H1 (cell line): ENCODE measurements at regions not wholly inside any gene's neighbourhood (a gene's known extent, or its start where the extent isn't known, plus 50 kb on each side); places are given as distances from the start of the nearest gene placed in this dataset.

ENCODE experiments used
- CEBPB ChIP-seq: IDR thresholded peaks from 2 replicates; pipeline ENCODE4 v1.6.1; 2012; ENCODE audit warnings: low read depth, low read length
- EZH2 ChIP-seq: fragments of 200-600 bp; sonication (generic); IDR thresholded peaks from 2 replicates; pipeline ENCODE4 v1.7.1; 2012; ENCODE audit warnings: low read depth, mild to moderate bottlenecking, moderate library complexity, low read length, inconsistent platforms; ENCODE audit not compliant: severe bottlenecking
- GABPA ChIP-seq: IDR thresholded peaks from 2 replicates; pipeline ENCODE4 v1.6.1; 2011; ENCODE audit warnings: mild to moderate bottlenecking, low read length, moderate library complexity, borderline replicate concordance; ENCODE audit not compliant: insufficient read depth
- POLR2A ChIP-seq, 2 experiments: IDR thresholded peaks; 1 replicate in 1 of 2; 2 replicates in 1 of 2; pipeline ENCODE4 v1.6.1; 2011; ENCODE audit warnings: low read depth in 2 of 2, low read length in 2 of 2, mild to moderate bottlenecking in 2 of 2; ENCODE audit errors: control extremely low read depth in 1 of 2
- SRF ChIP-seq: IDR thresholded peaks from 2 replicates; pipeline ENCODE4 v1.6.1; 2011; ENCODE audit warnings: mild to moderate bottlenecking, low read depth, low read length, moderate library complexity
- ZNF274 ChIP-seq: IDR thresholded peaks from 2 replicates; pipeline ENCODE4 v1.7.0; 2012; ENCODE audit warnings: low read length, borderline replicate concordance; ENCODE audit errors: extremely low read depth
- TF ChIP-seq, protein P1 (sequence below), 3 experiments: IDR thresholded peaks; 1 replicate in 2 of 3; 2 replicates in 1 of 3; pipeline versions ENCODE4 v1.5.1 to v1.6.1; 2011; ENCODE audit warnings: low read length in 3 of 3, mild to moderate bottlenecking in 3 of 3, inconsistent platforms in 2 of 3, low read depth in 1 of 3, moderate library complexity in 1 of 3; ENCODE audit not compliant: insufficient read depth in 1 of 3; ENCODE audit errors: control extremely low read depth in 1 of 3

DNA sequence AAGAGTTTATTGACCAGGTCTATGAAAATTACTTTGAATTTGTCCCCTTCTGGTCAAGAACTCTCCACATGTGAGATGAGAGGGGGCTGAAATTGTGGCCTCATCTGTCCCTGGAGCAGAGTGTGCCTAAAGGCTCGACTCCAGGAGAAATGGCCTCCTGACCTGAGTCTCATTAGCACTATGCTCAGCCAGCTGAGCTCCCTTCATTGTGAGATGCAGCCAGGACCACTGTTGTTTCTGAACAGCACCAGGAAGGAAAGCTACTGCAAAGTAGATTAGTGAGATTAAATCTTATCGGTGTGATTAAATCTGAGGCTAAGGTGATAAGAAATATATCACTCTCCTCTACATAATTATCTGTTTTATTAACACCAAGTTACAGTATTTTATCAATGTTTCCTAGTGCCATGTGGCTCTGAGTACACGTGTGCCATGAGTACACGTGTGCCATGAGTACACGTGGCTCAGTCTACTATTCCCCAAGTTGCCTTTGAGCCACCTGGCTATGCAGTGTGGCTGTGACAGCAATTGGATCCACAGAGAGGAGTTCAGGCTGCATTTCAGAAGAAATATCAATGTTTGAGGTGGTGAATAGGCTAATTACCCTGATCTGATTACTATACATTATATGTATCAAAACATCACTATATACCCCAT, 126.9 kb downstream of the IPMK start:
- no peak for TF ChIP-seq SRF
- TF ChIP-seq, protein P1, sequence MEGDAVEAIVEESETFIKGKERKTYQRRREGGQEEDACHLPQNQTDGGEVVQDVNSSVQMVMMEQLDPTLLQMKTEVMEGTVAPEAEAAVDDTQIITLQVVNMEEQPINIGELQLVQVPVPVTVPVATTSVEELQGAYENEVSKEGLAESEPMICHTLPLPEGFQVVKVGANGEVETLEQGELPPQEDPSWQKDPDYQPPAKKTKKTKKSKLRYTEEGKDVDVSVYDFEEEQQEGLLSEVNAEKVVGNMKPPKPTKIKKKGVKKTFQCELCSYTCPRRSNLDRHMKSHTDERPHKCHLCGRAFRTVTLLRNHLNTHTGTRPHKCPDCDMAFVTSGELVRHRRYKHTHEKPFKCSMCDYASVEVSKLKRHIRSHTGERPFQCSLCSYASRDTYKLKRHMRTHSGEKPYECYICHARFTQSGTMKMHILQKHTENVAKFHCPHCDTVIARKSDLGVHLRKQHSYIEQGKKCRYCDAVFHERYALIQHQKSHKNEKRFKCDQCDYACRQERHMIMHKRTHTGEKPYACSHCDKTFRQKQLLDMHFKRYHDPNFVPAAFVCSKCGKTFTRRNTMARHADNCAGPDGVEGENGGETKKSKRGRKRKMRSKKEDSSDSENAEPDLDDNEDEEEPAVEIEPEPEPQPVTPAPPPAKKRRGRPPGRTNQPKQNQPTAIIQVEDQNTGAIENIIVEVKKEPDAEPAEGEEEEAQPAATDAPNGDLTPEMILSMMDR (IDR thresholded peaks at IDR 0.05; ENCODE audit: control extremely low read depth in 1 of 3, insufficient read depth in 1 of 3, low read depth in 1 of 3, low read length in 3 of 3): no peak
- no peak for TF ChIP-seq GABPA
- TF ChIP-seq EZH2: no peak
- no peak for TF ChIP-seq ZNF274
- no peak for TF ChIP-seq CEBPB
- TF ChIP-seq POLR2A (IDR thresholded peaks at IDR 0.05; ENCODE audit: control extremely low read depth in 1 of 2, low read depth in 2 of 2, low read length in 2 of 2): no peak
